ENCODE measurements at regions not wholly inside any gene's neighbourhood (a gene's known extent, or its start where the extent isn't known, plus 50 kb on each side); places are given as distances from the start of the nearest gene placed in this dataset.

DNA sequence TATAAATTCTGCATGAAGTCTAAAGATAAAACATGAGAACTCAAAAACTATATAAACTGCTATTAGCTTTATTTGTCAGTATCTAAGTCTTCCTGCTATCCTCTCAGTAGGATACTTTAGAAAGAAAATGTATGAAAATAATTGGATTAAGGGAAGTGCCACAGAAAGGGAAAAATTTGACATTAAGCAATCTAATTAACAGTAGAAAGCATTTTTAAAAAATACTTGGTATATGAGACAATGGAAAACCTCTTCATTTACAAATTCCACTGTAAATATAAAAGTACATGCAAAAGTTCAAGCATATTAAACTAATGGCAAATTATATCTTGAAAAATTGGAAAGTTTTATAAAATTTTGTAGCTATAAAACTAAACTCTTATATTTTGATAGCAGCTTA is 518.6 kb upstream of the NUDT12 start:
- TF ChIP-seq, protein P1, sequence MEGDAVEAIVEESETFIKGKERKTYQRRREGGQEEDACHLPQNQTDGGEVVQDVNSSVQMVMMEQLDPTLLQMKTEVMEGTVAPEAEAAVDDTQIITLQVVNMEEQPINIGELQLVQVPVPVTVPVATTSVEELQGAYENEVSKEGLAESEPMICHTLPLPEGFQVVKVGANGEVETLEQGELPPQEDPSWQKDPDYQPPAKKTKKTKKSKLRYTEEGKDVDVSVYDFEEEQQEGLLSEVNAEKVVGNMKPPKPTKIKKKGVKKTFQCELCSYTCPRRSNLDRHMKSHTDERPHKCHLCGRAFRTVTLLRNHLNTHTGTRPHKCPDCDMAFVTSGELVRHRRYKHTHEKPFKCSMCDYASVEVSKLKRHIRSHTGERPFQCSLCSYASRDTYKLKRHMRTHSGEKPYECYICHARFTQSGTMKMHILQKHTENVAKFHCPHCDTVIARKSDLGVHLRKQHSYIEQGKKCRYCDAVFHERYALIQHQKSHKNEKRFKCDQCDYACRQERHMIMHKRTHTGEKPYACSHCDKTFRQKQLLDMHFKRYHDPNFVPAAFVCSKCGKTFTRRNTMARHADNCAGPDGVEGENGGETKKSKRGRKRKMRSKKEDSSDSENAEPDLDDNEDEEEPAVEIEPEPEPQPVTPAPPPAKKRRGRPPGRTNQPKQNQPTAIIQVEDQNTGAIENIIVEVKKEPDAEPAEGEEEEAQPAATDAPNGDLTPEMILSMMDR (IDR thresholded peaks at IDR 0.05) = no peak
- TF ChIP-seq POLR2A (IDR thresholded peaks at IDR 0.05) = no peak
